Hepatocyte (in vitro differentiated cells): ENCODE measurements at regions not wholly inside any gene's neighbourhood (a gene's known extent, or its start where the extent isn't known, plus 50 kb on each side); places are given as distances from the start of the nearest gene placed in this dataset.

Experiments used
- DNase-seq: peaks from one replicate; pipeline ENCODE4 v3.0.0-alpha.2; 2016; ENCODE audit warnings: low spot score
- H2AFZ ChIP-seq: fragments of 200-600 bp; sonication (generic); 2 replicates; pipeline ENCODE4 v1.6.0; 2016; ENCODE audit warnings: antibody characterized with exemption, mild to moderate bottlenecking
- H3K27ac ChIP-seq: fragments of 200-600 bp; sonication (generic); 2 replicates; pipeline ENCODE4 v1.5.1; 2016; ENCODE audit warnings: mild to moderate bottlenecking
- H3K27me3 ChIP-seq: fragments of 200-600 bp; sonication (generic); 2 replicates; pipeline ENCODE4 v1.6.1; 2016
- H3K36me3 ChIP-seq: fragments of 200-600 bp; sonication (generic); replicated peaks from 2 replicates; pipeline ENCODE4 v1.5.1; 2016; ENCODE audit warnings: low read depth; ENCODE audit not compliant: insufficient read depth
- H3K4me1 ChIP-seq: fragments of 200-600 bp; sonication (generic); 2 replicates; pipeline ENCODE4 v1.5.1; 2016; ENCODE audit warnings: mild to moderate bottlenecking, moderate library complexity; ENCODE audit not compliant: insufficient read depth
- H3K4me2 ChIP-seq: fragments of 200-600 bp; sonication (generic); 2 replicates; pipeline ENCODE4 v1.6.0; 2016
- H3K4me3 ChIP-seq: fragments of 200-600 bp; sonication (generic); 2 replicates; pipeline ENCODE4 v1.5.1; 2016; ENCODE audit warnings: mild to moderate bottlenecking
- H3K79me2 ChIP-seq: fragments of 200-600 bp; sonication (generic); 2 replicates; pipeline ENCODE4 v1.6.0; 2017; ENCODE audit warnings: mild to moderate bottlenecking
- H3K9me2 ChIP-seq: fragments of 200-600 bp; sonication (generic); replicated peaks from 2 replicates; pipeline ENCODE4 v1.6.0; 2017; ENCODE audit warnings: mild to moderate bottlenecking; ENCODE audit not compliant: insufficient read depth
- H3K9me3 ChIP-seq: fragments of 200-600 bp; sonication (generic); 2 replicates; pipeline ENCODE4 v1.5.1; 2016; ENCODE audit warnings: low read depth, mild to moderate bottlenecking
- H4K20me1 ChIP-seq: fragments of 200-600 bp; sonication (generic); 2 replicates; pipeline ENCODE4 v1.6.0; 2016; ENCODE audit warnings: mild to moderate bottlenecking; ENCODE audit not compliant: insufficient read depth, poor library complexity, severe bottlenecking
- EZH2 ChIP-seq: fragments of 200-600 bp; sonication (generic); IDR thresholded peaks from 2 replicates; pipeline ENCODE4 v1.6.1; 2016; ENCODE audit warnings: antibody characterized with exemption, mild to moderate bottlenecking, borderline replicate concordance
- EZH2phosphoT487 ChIP-seq: fragments of 200-600 bp; sonication (generic); IDR thresholded peaks from one replicate; pipeline ENCODE4 v1.6.1; 2018; ENCODE audit warnings: antibody characterized with exemption, mild to moderate bottlenecking, low read depth, moderate library complexity; ENCODE audit not compliant: unreplicated experiment, severe bottlenecking
- WGBS: methylation state at CpG from one replicate; pipeline ENCODE4 v1.1.6; 2016; ENCODE audit warnings: low lambda C conversion rate; ENCODE audit errors: missing lambda C conversion rate; 5-methylcytosine and 5-hydroxymethylcytosine counted together
- TF ChIP-seq, protein P1 (sequence below): fragments of 200-600 bp; sonication (generic); IDR thresholded peaks from 2 replicates; pipeline ENCODE4 v1.5.1; 2016; ENCODE audit warnings: antibody characterized with exemption, mild to moderate bottlenecking; ENCODE audit not compliant: poor library complexity

DNA sequence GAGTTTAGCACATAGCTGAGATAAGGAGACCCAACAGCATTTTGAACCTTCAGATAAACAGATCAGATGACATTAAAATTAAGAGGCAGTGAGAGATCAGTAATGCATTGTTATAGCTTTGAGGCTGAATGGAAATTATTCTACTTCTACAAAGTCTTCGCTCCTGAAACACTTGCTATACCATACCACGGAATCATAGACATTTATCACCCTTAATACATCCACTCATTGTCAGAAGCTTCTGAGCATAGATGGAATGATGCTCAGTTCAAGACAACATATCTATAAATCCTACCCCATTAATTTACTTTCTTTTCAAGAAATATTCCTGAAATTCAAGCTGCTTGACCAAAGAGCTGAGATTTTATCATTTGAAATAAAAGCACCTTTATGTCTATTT lies 266.7 kb downstream of the C3orf38 start:
- no peaks in the 10 kb centered on the region for H3K9me2 ChIP-seq
- no peaks in the 10 kb centered on the region for H4K20me1 ChIP-seq
- no peak overlapping the region for H3K4me2 ChIP-seq
- H3K79me2 ChIP-seq = no peaks in the 10 kb centered on the region
- H3K36me3 ChIP-seq = no peaks in the 10 kb centered on the region
- TF ChIP-seq, protein P1, sequence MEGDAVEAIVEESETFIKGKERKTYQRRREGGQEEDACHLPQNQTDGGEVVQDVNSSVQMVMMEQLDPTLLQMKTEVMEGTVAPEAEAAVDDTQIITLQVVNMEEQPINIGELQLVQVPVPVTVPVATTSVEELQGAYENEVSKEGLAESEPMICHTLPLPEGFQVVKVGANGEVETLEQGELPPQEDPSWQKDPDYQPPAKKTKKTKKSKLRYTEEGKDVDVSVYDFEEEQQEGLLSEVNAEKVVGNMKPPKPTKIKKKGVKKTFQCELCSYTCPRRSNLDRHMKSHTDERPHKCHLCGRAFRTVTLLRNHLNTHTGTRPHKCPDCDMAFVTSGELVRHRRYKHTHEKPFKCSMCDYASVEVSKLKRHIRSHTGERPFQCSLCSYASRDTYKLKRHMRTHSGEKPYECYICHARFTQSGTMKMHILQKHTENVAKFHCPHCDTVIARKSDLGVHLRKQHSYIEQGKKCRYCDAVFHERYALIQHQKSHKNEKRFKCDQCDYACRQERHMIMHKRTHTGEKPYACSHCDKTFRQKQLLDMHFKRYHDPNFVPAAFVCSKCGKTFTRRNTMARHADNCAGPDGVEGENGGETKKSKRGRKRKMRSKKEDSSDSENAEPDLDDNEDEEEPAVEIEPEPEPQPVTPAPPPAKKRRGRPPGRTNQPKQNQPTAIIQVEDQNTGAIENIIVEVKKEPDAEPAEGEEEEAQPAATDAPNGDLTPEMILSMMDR = no peak
- no peak for TF ChIP-seq EZH2phosphoT487
- no peak for TF ChIP-seq EZH2
- no peak for DNase-seq
- no peaks in the 10 kb centered on the region for H3K27me3 ChIP-seq
- no peaks in the 10 kb centered on the region for H3K9me3 ChIP-seq
- no peaks in the 10 kb centered on the region for H3K4me1 ChIP-seq
- no peak overlapping the region for H2AFZ ChIP-seq
- H3K27ac ChIP-seq = no peak overlapping the region
- 88% methylated on average over 2 of the region's 2 CpGs for WGBS
- no peak overlapping the region for H3K4me3 ChIP-seq

- Histone ChIP-seq H3K4me2 (no peak overlapping the region), H3K27me3 (no peaks in the 10 kb centered on the region), H4K20me1 (no peaks in the 10 kb centered on the region), H3K4me1 (no peaks in the 10 kb centered on the region), H3K4me3 (no peak overlapping the region), H3K36me3 (no peaks in the 10 kb centered on the region), H3K27ac (no peak overlapping the region), H3K9me2 (no peaks in the 10 kb centered on the region), H3K79me2 (no peaks in the 10 kb centered on the region), H3K9me3 (no peaks in the 10 kb centered on the region), H2AFZ (no peak overlapping the region)
- no peak for DNase-seq
- WGBS = 83% methylated on average over 6 of the region's 6 CpGs
- TF ChIP-seq EZH2 (no peak), EZH2phosphoT487 (no peak)
- TF ChIP-seq, protein P1 = no peak
Measured at GRCh38 chr3:88418219-88418618, 268.5 kb downstream of the C3orf38 start.

- 69% methylated on average over 2 of the region's 2 CpGs for WGBS
- Histone ChIP-seq H3K4me2 (no peak overlapping the region), H3K27ac (no peak overlapping the region), H3K4me1 (no peaks in the 10 kb centered on the region), H3K9me3 (no peaks in the 10 kb centered on the region), H3K79me2 (no peaks in the 10 kb centered on the region), H3K36me3 (no peaks in the 10 kb centered on the region), H2AFZ (no peak overlapping the region), H3K27me3 (no peaks in the 10 kb centered on the region), H3K9me2 (no peaks in the 10 kb centered on the region), H4K20me1 (no peaks in the 10 kb centered on the region), H3K4me3 (no peak overlapping the region)
- no peak for DNase-seq
- no peak for TF ChIP-seq EZH2
- no peak for TF ChIP-seq EZH2phosphoT487
- TF ChIP-seq, protein P1 = no peak
Measured at GRCh38 chr3:88433568-88433967, 283.8 kb downstream of the C3orf38 start.

- Histone ChIP-seq H3K27ac (no peak overlapping the region), H3K9me2 (no peaks in the 10 kb centered on the region), H3K4me1 (no peaks in the 10 kb centered on the region), H3K27me3 (no peaks in the 10 kb centered on the region), H4K20me1 (no peaks in the 10 kb centered on the region), H3K4me3 (no peak overlapping the region), H3K4me2 (no peak overlapping the region), H3K9me3 (no peaks in the 10 kb centered on the region), H3K36me3 (no peaks in the 10 kb centered on the region), H2AFZ (no peak overlapping the region), H3K79me2 (no peaks in the 10 kb centered on the region)
- DNase-seq = no peak
- TF ChIP-seq EZH2phosphoT487 (no peak), EZH2 (no peak)
- TF ChIP-seq, protein P1 = no peak
- 96% methylated on average over 2 of the region's 2 CpGs for WGBS
Measured at GRCh38 chr3:88434001-88434400, 284.2 kb downstream of the C3orf38 start.
